ENCODE measurements at regions not wholly inside any gene's neighbourhood (a gene's known extent, or its start where the extent isn't known, plus 50 kb on each side); places are given as distances from the start of the nearest gene placed in this dataset.
A peak's percentile ranks its signal among the peaks of the same experiment; 100 is the strongest.

GRCh38 chr22:27149921-27150543 lies 492.6 kb downstream of the MIAT start:
- TF ChIP-seq POLR2A (IDR thresholded peaks at IDR 0.05; ENCODE audit: extremely low read depth, insufficient read length) = no peak
- no peak for TF ChIP-seq MYC (IDR thresholded peaks at IDR 0.05; ENCODE audit: low read depth, low read length)
- TF ChIP-seq, protein P1, sequence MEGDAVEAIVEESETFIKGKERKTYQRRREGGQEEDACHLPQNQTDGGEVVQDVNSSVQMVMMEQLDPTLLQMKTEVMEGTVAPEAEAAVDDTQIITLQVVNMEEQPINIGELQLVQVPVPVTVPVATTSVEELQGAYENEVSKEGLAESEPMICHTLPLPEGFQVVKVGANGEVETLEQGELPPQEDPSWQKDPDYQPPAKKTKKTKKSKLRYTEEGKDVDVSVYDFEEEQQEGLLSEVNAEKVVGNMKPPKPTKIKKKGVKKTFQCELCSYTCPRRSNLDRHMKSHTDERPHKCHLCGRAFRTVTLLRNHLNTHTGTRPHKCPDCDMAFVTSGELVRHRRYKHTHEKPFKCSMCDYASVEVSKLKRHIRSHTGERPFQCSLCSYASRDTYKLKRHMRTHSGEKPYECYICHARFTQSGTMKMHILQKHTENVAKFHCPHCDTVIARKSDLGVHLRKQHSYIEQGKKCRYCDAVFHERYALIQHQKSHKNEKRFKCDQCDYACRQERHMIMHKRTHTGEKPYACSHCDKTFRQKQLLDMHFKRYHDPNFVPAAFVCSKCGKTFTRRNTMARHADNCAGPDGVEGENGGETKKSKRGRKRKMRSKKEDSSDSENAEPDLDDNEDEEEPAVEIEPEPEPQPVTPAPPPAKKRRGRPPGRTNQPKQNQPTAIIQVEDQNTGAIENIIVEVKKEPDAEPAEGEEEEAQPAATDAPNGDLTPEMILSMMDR (IDR thresholded peaks at IDR 0.05; ENCODE audit: low read depth, low read length) = no peak
- TF ChIP-seq MAX (IDR thresholded peaks at IDR 0.05; ENCODE audit: low read depth, low read length) = no peak
- DNase-seq (ENCODE audit: low read depth) = no peak
- H3K4me3 ChIP-seq (ENCODE audit: low read depth, low read length) = no peak overlapping the region

GRCh38 chr22:27150544-27150941 lies 493.2 kb downstream of the MIAT start:
- DNase-seq (ENCODE audit: low read depth) = peak; percentile 53
- TF ChIP-seq MAX (IDR thresholded peaks at IDR 0.05; ENCODE audit: low read depth, low read length) = no peak
- no peak overlapping the region for H3K4me3 ChIP-seq (ENCODE audit: low read depth, low read length)

GRCh38 chr22:27151407-27151806 lies 494.0 kb downstream of the MIAT start:
- TF ChIP-seq MAX (IDR thresholded peaks at IDR 0.05; ENCODE audit: low read depth, low read length) (no peak), MYC (IDR thresholded peaks at IDR 0.05; ENCODE audit: low read depth, low read length) (no peak), POLR2A (IDR thresholded peaks at IDR 0.05; ENCODE audit: extremely low read depth, insufficient read length) (no peak)
- TF ChIP-seq, protein P1 (IDR thresholded peaks at IDR 0.05; ENCODE audit: low read depth, low read length) = no peak
- no peak for DNase-seq (ENCODE audit: low read depth)
- no peak overlapping the region for H3K4me3 ChIP-seq (ENCODE audit: low read depth, low read length)

DNA sequence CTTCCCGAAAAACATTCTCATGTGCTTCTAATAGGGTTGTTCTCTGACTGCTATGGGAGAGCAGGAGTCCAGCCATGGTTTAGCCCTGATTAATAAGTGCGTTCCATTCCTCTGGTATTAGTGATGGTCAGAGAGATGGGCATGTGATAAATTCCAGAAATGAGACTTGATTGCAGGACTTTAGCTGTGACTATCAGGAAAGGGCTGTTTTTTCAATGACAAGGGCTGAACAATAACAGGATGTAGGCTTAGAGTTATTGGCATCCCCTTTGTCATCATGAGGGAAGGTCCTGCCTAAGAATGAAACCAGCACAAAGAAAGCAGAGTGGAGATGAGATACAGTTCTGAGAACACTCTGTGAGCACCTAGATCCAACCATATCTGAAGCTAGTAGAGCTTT lies 494.6 kb downstream of the MIAT start:
- TF ChIP-seq, protein P1 (IDR thresholded peaks at IDR 0.05; ENCODE audit: low read depth, low read length) = no peak
- TF ChIP-seq MYC (IDR thresholded peaks at IDR 0.05; ENCODE audit: low read depth, low read length) (no peak), MAX (IDR thresholded peaks at IDR 0.05; ENCODE audit: low read depth, low read length) (no peak), POLR2A (IDR thresholded peaks at IDR 0.05; ENCODE audit: extremely low read depth, insufficient read length) (no peak)
- no peak for DNase-seq (ENCODE audit: low read depth)
- no peak overlapping the region for H3K4me3 ChIP-seq (ENCODE audit: low read depth, low read length)

DNA sequence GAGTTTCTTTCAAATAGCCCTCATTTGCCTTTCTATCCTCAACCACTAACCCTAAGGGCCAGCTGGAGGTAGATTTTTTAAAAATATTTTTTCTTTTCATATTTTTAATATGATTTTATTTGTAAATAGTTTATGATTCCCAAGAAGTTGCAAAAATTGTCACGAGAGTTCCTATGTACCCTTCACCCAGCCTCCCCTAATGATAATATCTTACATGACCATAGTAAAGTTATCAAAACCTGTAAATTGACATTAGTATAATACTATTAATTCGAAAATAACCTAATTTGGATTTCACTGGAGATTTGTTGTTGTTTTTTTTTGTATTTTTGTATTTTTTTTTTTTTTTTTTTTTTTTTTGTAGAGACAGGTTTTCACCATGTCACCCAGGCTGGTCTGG lies 495.5 kb downstream of the MIAT start:
- no peak overlapping the region for H3K4me3 ChIP-seq (ENCODE audit: low read depth, low read length)
- no peak for DNase-seq (ENCODE audit: low read depth)
- no peak for TF ChIP-seq MAX (IDR thresholded peaks at IDR 0.05; ENCODE audit: low read depth, low read length)
- no peak for TF ChIP-seq MYC (IDR thresholded peaks at IDR 0.05; ENCODE audit: low read depth, low read length)
- TF ChIP-seq, protein P1 (IDR thresholded peaks at IDR 0.05; ENCODE audit: low read depth, low read length) = no peak
- TF ChIP-seq POLR2A (IDR thresholded peaks at IDR 0.05; ENCODE audit: extremely low read depth, insufficient read length) = no peak

DNA sequence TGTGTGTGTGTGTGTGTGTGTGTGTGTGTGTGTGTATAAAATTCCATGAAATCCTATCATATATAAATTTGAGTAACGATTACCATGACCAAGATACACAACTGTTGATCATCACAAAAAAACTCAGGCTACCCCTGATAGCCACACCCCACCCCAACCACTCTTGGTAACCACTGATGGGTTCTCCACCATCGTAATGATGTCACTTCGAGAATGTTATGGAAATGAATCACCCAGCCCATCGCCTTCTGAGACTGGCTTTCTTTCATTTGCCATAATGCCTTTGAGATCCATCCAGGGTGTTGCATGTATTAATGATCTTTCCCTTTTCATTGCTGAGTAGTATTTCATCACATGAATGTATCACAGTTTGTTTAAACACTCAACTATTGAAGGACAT lies 496.0 kb downstream of the MIAT start:
- no peak overlapping the region for H3K4me3 ChIP-seq (ENCODE audit: low read depth, low read length)
- DNase-seq (ENCODE audit: low read depth) = no peak
- no peak for TF ChIP-seq MAX (IDR thresholded peaks at IDR 0.05; ENCODE audit: low read depth, low read length)
- TF ChIP-seq MYC (IDR thresholded peaks at IDR 0.05; ENCODE audit: low read depth, low read length) = no peak
- TF ChIP-seq, protein P1 (IDR thresholded peaks at IDR 0.05; ENCODE audit: low read depth, low read length) = no peak
- TF ChIP-seq POLR2A (IDR thresholded peaks at IDR 0.05; ENCODE audit: extremely low read depth, insufficient read length) = no peak

Measured in NB4 (cell line).